Daoy (cell line): ENCODE measurements at regions not wholly inside any gene's neighbourhood (a gene's known extent, or its start where the extent isn't known, plus 50 kb on each side); places are given as distances from the start of the nearest gene placed in this dataset.

ENCODE experiments used
- DNase-seq: peaks from one replicate; pipeline ENCODE4 v3.0.0-alpha.2; 2015; ENCODE audit warnings: low read depth

DNA sequence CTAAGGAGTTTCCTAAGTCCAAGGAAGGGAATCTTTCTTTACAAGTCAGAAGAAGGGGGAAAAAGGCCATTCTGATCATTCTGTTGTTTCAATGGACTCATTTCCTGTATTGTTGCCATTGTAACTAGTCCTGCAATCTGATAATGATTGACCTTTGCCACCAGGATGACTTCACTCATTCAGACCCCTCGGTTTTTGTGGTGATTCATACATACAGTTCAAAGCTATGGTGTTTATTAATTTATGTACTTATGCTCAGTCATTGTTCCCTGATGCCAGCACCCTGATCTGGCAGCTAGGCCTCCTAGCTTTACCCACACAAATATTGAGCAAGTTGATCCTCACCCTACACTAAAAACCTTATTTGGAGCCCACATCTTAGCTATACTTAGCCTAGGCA, 57.6 kb upstream of the ZNF519 start:
- DNase-seq: peak; percentile 73

DNA sequence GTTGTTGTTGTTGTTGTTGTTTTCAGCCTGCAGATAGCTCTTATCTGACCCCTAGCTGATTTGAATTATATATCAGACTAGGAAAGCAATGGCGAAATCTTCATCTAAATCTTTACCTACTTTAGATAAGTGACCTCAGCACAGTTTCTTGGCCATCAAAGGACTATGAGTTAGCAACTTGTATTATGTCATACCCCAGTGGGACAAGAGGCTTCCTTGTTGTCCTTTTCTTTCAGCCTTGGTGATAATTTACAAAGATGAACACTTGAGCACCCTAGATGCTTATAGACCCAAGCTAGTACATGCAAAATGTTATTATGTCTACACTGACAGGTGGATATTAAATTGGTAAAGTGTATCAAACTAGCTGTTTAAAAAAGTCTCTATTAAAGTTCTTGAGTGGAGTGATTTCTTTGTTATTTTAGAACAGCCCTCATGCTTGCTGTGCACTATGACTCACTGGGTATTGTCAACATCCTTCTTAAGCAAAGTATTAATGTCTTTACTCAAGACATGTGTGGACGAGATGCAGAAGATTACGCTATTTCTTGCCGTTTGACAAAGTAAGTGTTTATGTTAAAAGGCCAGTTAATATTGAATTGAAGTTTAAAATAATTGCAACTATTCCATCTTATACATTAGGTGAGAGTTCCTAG, 56.6 kb upstream of the ZNF519 start:
- DNase-seq: peak; percentile 32
